H7 (cell line): ENCODE measurements at regions not wholly inside any gene's neighbourhood (a gene's known extent, or its start where the extent isn't known, plus 50 kb on each side); places are given as distances from the start of the nearest gene placed in this dataset.

Source experiments
- DNase-seq: peaks from one replicate; pipeline ENCODE4 v3.0.0; 2012
- H3K27me3 ChIP-seq: 2 replicates; pipeline ENCODE4 v1.6.0; 2011; ENCODE audit warnings: mild to moderate bottlenecking, low read length; ENCODE audit not compliant: control insufficient read depth, insufficient read depth
- H3K36me3 ChIP-seq: replicated peaks from 2 replicates; pipeline ENCODE4 v1.5.1; 2011; ENCODE audit warnings: low read length; ENCODE audit not compliant: control insufficient read depth, insufficient read depth
- H3K4me3 ChIP-seq: 2 replicates; pipeline ENCODE4 v1.5.1; 2011; ENCODE audit warnings: low read depth, mild to moderate bottlenecking, control low read depth, low read length, moderate library complexity; ENCODE audit not compliant: insufficient read depth

GRCh38 chr1:199691540-199691939 lies 336.0 kb upstream of the NR5A2 start:
- no peaks in the 10 kb centered on the region for H3K36me3 ChIP-seq
- H3K27me3 ChIP-seq = no peaks in the 10 kb centered on the region
- no peak for DNase-seq
- no peak overlapping the region for H3K4me3 ChIP-seq

GRCh38 chr1:199693724-199694123 lies 333.8 kb upstream of the NR5A2 start:
- no peak for DNase-seq
- Histone ChIP-seq H3K27me3 (no peaks in the 10 kb centered on the region), H3K36me3 (no peaks in the 10 kb centered on the region), H3K4me3 (no peak overlapping the region)

- Histone ChIP-seq H3K36me3 (no peaks in the 10 kb centered on the region), H3K4me3 (no peak overlapping the region), H3K27me3 (no peaks in the 10 kb centered on the region)
- DNase-seq = no peak
These were observed 331.3 kb upstream of the NR5A2 start for GRCh38 chr1:199696225-199696624.

GRCh38 chr1:199698222-199698621 lies 329.3 kb upstream of the NR5A2 start:
- H3K27me3 ChIP-seq = no peaks in the 10 kb centered on the region
- no peaks in the 10 kb centered on the region for H3K36me3 ChIP-seq

GRCh38 chr1:199700551-199700950 lies 327.0 kb upstream of the NR5A2 start:
- DNase-seq = no peak
- Histone ChIP-seq H3K4me3 (no peak overlapping the region), H3K36me3 (no peaks in the 10 kb centered on the region), H3K27me3 (no peaks in the 10 kb centered on the region)

More at GRCh38 chr1:199698222-199698621, 329.3 kb upstream of the NR5A2 start:
- no peak for DNase-seq
- no peak overlapping the region for H3K4me3 ChIP-seq

- no peak for DNase-seq
- Histone ChIP-seq H3K36me3 (no peaks in the 10 kb centered on the region), H3K4me3 (no peak overlapping the region), H3K27me3 (no peaks in the 10 kb centered on the region)
These were observed 325.8 kb upstream of the NR5A2 start for GRCh38 chr1:199701726-199702125.

- DNase-seq = no peak
- no peaks in the 10 kb centered on the region for H3K27me3 ChIP-seq
- no peak overlapping the region for H3K4me3 ChIP-seq
- no peaks in the 10 kb centered on the region for H3K36me3 ChIP-seq
These were observed 323.3 kb upstream of the NR5A2 start for GRCh38 chr1:199704231-199704630.

- Histone ChIP-seq H3K27me3 (no peaks in the 10 kb centered on the region), H3K4me3 (no peak overlapping the region), H3K36me3 (no peaks in the 10 kb centered on the region)
- DNase-seq = no peak
These were observed 321.7 kb upstream of the NR5A2 start for GRCh38 chr1:199705825-199706224.

- Histone ChIP-seq H3K36me3 (no peaks in the 10 kb centered on the region), H3K4me3 (no peak overlapping the region)
These were observed 320.5 kb upstream of the NR5A2 start for GRCh38 chr1:199706826-199707606.

GRCh38 chr1:199710974-199711373 lies 316.5 kb upstream of the NR5A2 start:
- Histone ChIP-seq H3K4me3 (no peak overlapping the region), H3K27me3 (no peaks in the 10 kb centered on the region), H3K36me3 (no peaks in the 10 kb centered on the region)
- no peak for DNase-seq

More at GRCh38 chr1:199706826-199707606, 320.5 kb upstream of the NR5A2 start:
- no peak for DNase-seq
- no peaks in the 10 kb centered on the region for H3K27me3 ChIP-seq

GRCh38 chr1:199716729-199717128 lies 310.8 kb upstream of the NR5A2 start:
- no peaks in the 10 kb centered on the region for H3K27me3 ChIP-seq
- H3K36me3 ChIP-seq = no peaks in the 10 kb centered on the region
- DNase-seq = no peak
- no peak overlapping the region for H3K4me3 ChIP-seq

- no peaks in the 10 kb centered on the region for H3K36me3 ChIP-seq
- no peaks in the 10 kb centered on the region for H3K27me3 ChIP-seq
- DNase-seq = no peak
- H3K4me3 ChIP-seq = no peak overlapping the region
These were observed 308.2 kb upstream of the NR5A2 start for GRCh38 chr1:199719156-199719842.

- Histone ChIP-seq H3K4me3 (no peak overlapping the region), H3K27me3 (no peaks in the 10 kb centered on the region)
These were observed 307.0 kb upstream of the NR5A2 start for GRCh38 chr1:199720496-199720895.

GRCh38 chr1:199721001-199721400 lies 306.5 kb upstream of the NR5A2 start:
- Histone ChIP-seq H3K4me3 (no peak overlapping the region), H3K36me3 (no peaks in the 10 kb centered on the region), H3K27me3 (no peaks in the 10 kb centered on the region)
- no peak for DNase-seq

More at GRCh38 chr1:199720496-199720895, 307.0 kb upstream of the NR5A2 start:
- DNase-seq = no peak
- H3K36me3 ChIP-seq = no peaks in the 10 kb centered on the region

GRCh38 chr1:199723250-199723956 lies 304.1 kb upstream of the NR5A2 start:
- H3K36me3 ChIP-seq = no peaks in the 10 kb centered on the region
- H3K27me3 ChIP-seq = no peaks in the 10 kb centered on the region
- DNase-seq = no peak
- H3K4me3 ChIP-seq = no peak overlapping the region
